ENCODE measurements at regions not wholly inside any gene's neighbourhood (a gene's known extent, or its start where the extent isn't known, plus 50 kb on each side); places are given as distances from the start of the nearest gene placed in this dataset.

DNA sequence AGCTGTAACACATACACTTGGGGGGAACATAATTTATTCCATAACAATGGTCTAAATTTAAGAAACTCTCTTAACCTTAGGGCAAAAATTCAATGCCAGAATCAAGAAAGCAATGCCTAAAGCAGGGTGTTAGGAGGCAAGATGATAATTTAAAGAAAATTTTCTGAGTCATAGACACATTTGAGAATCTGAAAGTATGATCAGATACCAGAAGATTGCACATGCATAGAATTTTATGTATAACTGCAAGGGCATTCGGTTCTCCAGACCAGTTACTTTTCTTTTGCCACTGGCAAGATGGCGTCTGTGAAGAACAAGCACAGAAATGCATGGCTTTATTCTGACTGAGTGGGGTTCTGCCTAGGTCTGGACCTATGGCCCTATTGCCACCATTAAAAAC lies 64.4 kb upstream of the IPO9 start:
- Histone ChIP-seq H3K36me3 (replicated peaks in 1 of 2; ENCODE audit: control insufficient read depth in 1 of 2, insufficient read depth in 2 of 2, low read length in 1 of 2) (peaks cover 0 to 30% of the 10 kb centered on the region in 2 experiments), H3K9me3 (no peaks in the 10 kb centered on the region), H3K4me2 (no peak overlapping the region; the same call in 1 of the 2 replicates), H3K9me2 (no peaks in the 10 kb centered on the region), H3K4me3 (ENCODE audit: low read depth in 2 of 2, low read length in 1 of 2) (no peak overlapping the region), H3F3A (replicated peaks; ENCODE audit: insufficient read depth) (peaks cover 84% of the 10 kb centered on the region), H3K4me1 (ENCODE audit: control insufficient read depth in 1 of 2, insufficient read depth in 2 of 2, low read depth in 1 of 2, low read length in 1 of 2) (peaks cover 12 to 63% of the 10 kb centered on the region in 2 experiments), H3K9ac (peak overlapping the region; percentile 49; the same call in 1 of the 2 replicates), H4K20me1 (ENCODE audit: insufficient read depth) (no peaks in the 10 kb centered on the region), H3K27me3 (ENCODE audit: insufficient read depth) (no peaks in the 10 kb centered on the region), H2AFZ (ENCODE audit: low read depth) (no peak overlapping the region), H3K79me2 (ENCODE audit: insufficient read depth) (peaks cover 97% of the 10 kb centered on the region), H3K27ac (ENCODE audit: low read depth in 2 of 2, low read length in 1 of 2) (peak overlapping the region; percentile 87 to 98)
- WGBS (ENCODE audit: low lambda C conversion rate), result 93% methylated on average over 2 of the region's 2 CpGs
- ChIA-PET CTCF (interaction anchor here (1.2 to 1.8 kb wide), 3 partner anchors 14 to 55 kb away, joined by 4 to 10 read pairs (median 5); no protein-coding TSS in a partner anchor), POLR2A (no interaction called here)
- no peak for DNase-seq
- TF ChIP-seq ELF1 (IDR thresholded peaks at IDR 0.05), result no peak
- TF ChIP-seq TCF12 (IDR thresholded peaks at IDR 0.05), result no peak
- TF ChIP-seq EZH2phosphoT487 (IDR thresholded peaks at IDR 0.05; ENCODE audit: borderline replicate concordance, low read depth), result no peak
- TF ChIP-seq SMC3 (IDR thresholded peaks at IDR 0.05; ENCODE audit: low read depth, low read length), result no peak

DNA sequence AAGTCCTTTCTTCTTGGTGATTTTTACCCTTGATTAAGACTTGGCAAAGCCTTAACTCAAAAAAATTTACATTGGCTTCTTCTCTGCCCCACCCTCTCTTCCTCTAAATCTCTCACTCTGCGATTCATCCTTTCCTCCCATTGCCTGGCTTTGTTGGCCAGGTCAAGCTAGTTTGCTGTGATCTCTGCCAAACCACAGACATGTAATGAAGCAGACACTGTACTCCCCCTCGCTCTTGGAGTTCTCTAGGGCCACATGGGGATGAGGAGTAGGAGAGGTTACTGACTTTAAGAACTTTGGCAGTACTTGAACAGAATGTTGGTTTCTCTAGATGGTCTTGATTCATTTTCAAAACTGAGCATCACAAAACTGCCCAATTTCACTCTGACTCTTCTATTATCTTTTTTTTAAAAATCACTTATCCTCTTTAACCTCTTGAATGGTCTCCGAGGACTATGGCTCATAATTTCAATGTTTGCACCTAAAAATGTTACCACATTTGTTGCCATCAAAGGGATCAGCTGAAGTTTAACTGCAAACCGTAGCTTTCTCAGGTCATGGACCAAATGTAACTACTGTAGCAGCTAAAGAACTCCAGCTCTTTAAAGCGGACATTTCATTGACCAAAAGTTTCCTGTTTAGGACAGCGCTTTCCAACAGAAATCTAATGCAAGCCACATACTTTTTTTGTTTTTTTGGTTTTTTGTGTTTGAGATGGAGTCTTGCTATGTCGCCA lies 62.7 kb upstream of the IPO9 start:
- Histone ChIP-seq H3K36me3 (replicated peaks in 1 of 2; ENCODE audit: control insufficient read depth in 1 of 2, insufficient read depth in 2 of 2, low read length in 1 of 2) (peaks cover 0 to 29% of the 10 kb centered on the region in 2 experiments), H3K27me3 (ENCODE audit: insufficient read depth) (no peaks in the 10 kb centered on the region), H3K4me1 (ENCODE audit: control insufficient read depth in 1 of 2, insufficient read depth in 2 of 2, low read depth in 1 of 2, low read length in 1 of 2) (peaks cover 14 to 64% of the 10 kb centered on the region in 2 experiments), H3K4me3 (ENCODE audit: low read depth in 2 of 2, low read length in 1 of 2) (no peak overlapping the region), H3K79me2 (ENCODE audit: insufficient read depth) (peaks cover 97% of the 10 kb centered on the region), H3K9me2 (no peaks in the 10 kb centered on the region), H3K9me3 (no peaks in the 10 kb centered on the region), H2AFZ (ENCODE audit: low read depth) (no peak overlapping the region), H3K27ac (ENCODE audit: low read depth in 2 of 2, low read length in 1 of 2) (peak overlapping the region; percentile 87 to 98), H3K4me2 (peak overlapping the region; percentile 39; the same call in 1 of the 2 replicates), H3K9ac (peak overlapping the region; percentile 38; the same call in 1 of the 2 replicates), H4K20me1 (ENCODE audit: insufficient read depth) (no peaks in the 10 kb centered on the region), H3F3A (replicated peaks; ENCODE audit: insufficient read depth) (peaks cover 80% of the 10 kb centered on the region)
- no peak for DNase-seq
- ChIA-PET POLR2A (no interaction called here), CTCF (interaction anchor here (1.0 to 2.9 kb wide), 6 partner anchors 18 to 61 kb away, joined by 3 to 11 read pairs (median 4); no protein-coding TSS in a partner anchor)
- 66% methylated on average over 7 of the region's 7 CpGs for WGBS (ENCODE audit: low lambda C conversion rate)
- peak; percentile 94 for TF ChIP-seq TCF12 (IDR thresholded peaks at IDR 0.05)
- TF ChIP-seq MEF2A (IDR thresholded peaks at IDR 0.05; ENCODE audit: borderline replicate concordance, low read depth), result 0 out of 2 replicates have a peak, but pooled peaks have one; percentile 10
- TF ChIP-seq, protein P1, sequence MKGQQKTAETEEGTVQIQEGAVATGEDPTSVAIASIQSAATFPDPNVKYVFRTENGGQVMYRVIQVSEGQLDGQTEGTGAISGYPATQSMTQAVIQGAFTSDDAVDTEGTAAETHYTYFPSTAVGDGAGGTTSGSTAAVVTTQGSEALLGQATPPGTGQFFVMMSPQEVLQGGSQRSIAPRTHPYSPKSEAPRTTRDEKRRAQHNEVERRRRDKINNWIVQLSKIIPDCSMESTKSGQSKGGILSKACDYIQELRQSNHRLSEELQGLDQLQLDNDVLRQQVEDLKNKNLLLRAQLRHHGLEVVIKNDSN (IDR thresholded peaks at IDR 0.05; ENCODE audit: borderline replicate concordance, low read depth), result no peak
- peak; percentile 71; the same call in 1 of the 2 replicates for TF ChIP-seq SIN3A (IDR thresholded peaks at IDR 0.05; ENCODE audit: borderline replicate concordance, low read depth, low read length)
- TF ChIP-seq GATA2 (CRISPR knock-in tag; IDR thresholded peaks at IDR 0.05), result no peak
- no peak for TF ChIP-seq RFX5 (IDR thresholded peaks at IDR 0.05; ENCODE audit: low read length)
- TF ChIP-seq, protein P2, sequence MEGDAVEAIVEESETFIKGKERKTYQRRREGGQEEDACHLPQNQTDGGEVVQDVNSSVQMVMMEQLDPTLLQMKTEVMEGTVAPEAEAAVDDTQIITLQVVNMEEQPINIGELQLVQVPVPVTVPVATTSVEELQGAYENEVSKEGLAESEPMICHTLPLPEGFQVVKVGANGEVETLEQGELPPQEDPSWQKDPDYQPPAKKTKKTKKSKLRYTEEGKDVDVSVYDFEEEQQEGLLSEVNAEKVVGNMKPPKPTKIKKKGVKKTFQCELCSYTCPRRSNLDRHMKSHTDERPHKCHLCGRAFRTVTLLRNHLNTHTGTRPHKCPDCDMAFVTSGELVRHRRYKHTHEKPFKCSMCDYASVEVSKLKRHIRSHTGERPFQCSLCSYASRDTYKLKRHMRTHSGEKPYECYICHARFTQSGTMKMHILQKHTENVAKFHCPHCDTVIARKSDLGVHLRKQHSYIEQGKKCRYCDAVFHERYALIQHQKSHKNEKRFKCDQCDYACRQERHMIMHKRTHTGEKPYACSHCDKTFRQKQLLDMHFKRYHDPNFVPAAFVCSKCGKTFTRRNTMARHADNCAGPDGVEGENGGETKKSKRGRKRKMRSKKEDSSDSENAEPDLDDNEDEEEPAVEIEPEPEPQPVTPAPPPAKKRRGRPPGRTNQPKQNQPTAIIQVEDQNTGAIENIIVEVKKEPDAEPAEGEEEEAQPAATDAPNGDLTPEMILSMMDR (IDR thresholded peaks at IDR 0.05), result no peak
- no peak for TF ChIP-seq CHD2 (IDR thresholded peaks at IDR 0.05; ENCODE audit: low read length, partially characterized antibody)
- TF ChIP-seq RCOR1 (IDR thresholded peaks at IDR 0.05; ENCODE audit: low read length), result no peak
- peak in 1 of 2 experiments; percentile 90; a peak in 3 of 4 replicates for TF ChIP-seq EP300 (IDR thresholded peaks at IDR 0.05; ENCODE audit: borderline replicate concordance in 1 of 2, low read depth in 1 of 2, low read length in 1 of 2)
- peak; percentile 99 for TF ChIP-seq NFIC (IDR thresholded peaks at IDR 0.05; ENCODE audit: borderline replicate concordance)
- TF ChIP-seq, protein P3, sequence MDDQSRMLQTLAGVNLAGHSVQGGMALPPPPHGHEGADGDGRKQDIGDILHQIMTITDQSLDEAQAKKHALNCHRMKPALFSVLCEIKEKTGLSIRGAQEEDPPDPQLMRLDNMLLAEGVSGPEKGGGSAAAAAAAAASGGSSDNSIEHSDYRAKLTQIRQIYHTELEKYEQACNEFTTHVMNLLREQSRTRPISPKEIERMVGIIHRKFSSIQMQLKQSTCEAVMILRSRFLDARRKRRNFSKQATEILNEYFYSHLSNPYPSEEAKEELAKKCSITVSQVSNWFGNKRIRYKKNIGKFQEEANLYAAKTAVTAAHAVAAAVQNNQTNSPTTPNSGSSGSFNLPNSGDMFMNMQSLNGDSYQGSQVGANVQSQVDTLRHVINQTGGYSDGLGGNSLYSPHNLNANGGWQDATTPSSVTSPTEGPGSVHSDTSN (IDR thresholded peaks at IDR 0.05), result peak; percentile 64
- TF ChIP-seq MXI1 (IDR thresholded peaks at IDR 0.05; ENCODE audit: low read depth, low read length), result no peak
- TF ChIP-seq YY1 (IDR thresholded peaks at IDR 0.05; ENCODE audit: low read depth), result no peak
- no peak for TF ChIP-seq EZH2phosphoT487 (IDR thresholded peaks at IDR 0.05; ENCODE audit: borderline replicate concordance, low read depth)
- TF ChIP-seq, protein P4, sequence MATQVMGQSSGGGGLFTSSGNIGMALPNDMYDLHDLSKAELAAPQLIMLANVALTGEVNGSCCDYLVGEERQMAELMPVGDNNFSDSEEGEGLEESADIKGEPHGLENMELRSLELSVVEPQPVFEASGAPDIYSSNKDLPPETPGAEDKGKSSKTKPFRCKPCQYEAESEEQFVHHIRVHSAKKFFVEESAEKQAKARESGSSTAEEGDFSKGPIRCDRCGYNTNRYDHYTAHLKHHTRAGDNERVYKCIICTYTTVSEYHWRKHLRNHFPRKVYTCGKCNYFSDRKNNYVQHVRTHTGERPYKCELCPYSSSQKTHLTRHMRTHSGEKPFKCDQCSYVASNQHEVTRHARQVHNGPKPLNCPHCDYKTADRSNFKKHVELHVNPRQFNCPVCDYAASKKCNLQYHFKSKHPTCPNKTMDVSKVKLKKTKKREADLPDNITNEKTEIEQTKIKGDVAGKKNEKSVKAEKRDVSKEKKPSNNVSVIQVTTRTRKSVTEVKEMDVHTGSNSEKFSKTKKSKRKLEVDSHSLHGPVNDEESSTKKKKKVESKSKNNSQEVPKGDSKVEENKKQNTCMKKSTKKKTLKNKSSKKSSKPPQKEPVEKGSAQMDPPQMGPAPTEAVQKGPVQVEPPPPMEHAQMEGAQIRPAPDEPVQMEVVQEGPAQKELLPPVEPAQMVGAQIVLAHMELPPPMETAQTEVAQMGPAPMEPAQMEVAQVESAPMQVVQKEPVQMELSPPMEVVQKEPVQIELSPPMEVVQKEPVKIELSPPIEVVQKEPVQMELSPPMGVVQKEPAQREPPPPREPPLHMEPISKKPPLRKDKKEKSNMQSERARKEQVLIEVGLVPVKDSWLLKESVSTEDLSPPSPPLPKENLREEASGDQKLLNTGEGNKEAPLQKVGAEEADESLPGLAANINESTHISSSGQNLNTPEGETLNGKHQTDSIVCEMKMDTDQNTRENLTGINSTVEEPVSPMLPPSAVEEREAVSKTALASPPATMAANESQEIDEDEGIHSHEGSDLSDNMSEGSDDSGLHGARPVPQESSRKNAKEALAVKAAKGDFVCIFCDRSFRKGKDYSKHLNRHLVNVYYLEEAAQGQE (IDR thresholded peaks at IDR 0.05; ENCODE audit: low read depth, low read length), result no peak
- peak; percentile 48; the same call in 1 of the 2 replicates for TF ChIP-seq FOSL2 (IDR thresholded peaks at IDR 0.05; ENCODE audit: borderline replicate concordance, low read depth)
